Stomach (tissue), 8 donors: ENCODE measurements at regions not wholly inside any gene's neighbourhood (a gene's known extent, or its start where the extent isn't known, plus 50 kb on each side); places are given as distances from the start of the nearest gene placed in this dataset.

Experiments used
- DNase-seq, 2 donors: peaks; one replicate each; pipeline versions ENCODE4 v3.0.0 to v3.0.0-alpha.2; 2013 to 2019
- H3K27ac ChIP-seq, 5 donors: fragments of 200-600 bp in 4 of 5; sonication (generic) in 4 of 5; one replicate each; pipeline ENCODE4 v1.5.1; 2013 to 2019; ENCODE audit warnings: mild to moderate bottlenecking in 1 of 5, moderate library complexity in 1 of 5
- H3K27me3 ChIP-seq, 3 donors: fragments of 200-600 bp; sonication (generic); one replicate each; pipeline ENCODE4 v1.5.1; 2017 to 2019; ENCODE audit warnings: mixed run types in 1 of 3
- H3K36me3 ChIP-seq, 4 donors: fragments of 200-600 bp; sonication (generic); 1 replicate in 3 of 4; 2 replicates in 1 of 4; pipeline ENCODE4 v1.5.1; 2016 to 2019
- H3K4me1 ChIP-seq, 4 donors: fragments of 200-600 bp; sonication (generic); one replicate each; pipeline ENCODE4 v1.5.1; 2016 to 2019
- H3K4me3 ChIP-seq, 4 donors: fragments of 200-600 bp; sonication (generic) in 3 of 4; one replicate each; pipeline ENCODE4 v1.5.1; 2016 to 2019; ENCODE audit warnings: mild to moderate bottlenecking in 1 of 4
- H3K9me3 ChIP-seq, 4 donors: fragments of 200-600 bp; sonication (generic); one replicate each; pipeline ENCODE4 v1.5.1; 2016 to 2019
- CTCF ChIP-seq, 7 experiments: fragments of 450-650 bp in 4 of 7; fragments of 200-600 bp in 3 of 7; sonication (generic) in 3 of 7; IDR thresholded peaks; one replicate each; pipeline ENCODE4 v1.5.1; 2016 to 2019; ENCODE audit warnings: antibody characterized with exemption in 7 of 7, control low read depth in 2 of 7, mild to moderate bottlenecking in 1 of 7
- EP300 ChIP-seq: sonication (generic); formaldehyde crosslinking; IDR thresholded peaks from one replicate; pipeline ENCODE4 v1.6.1; 2017; ENCODE audit warnings: antibody characterized with exemption
- POLR2A ChIP-seq, 4 donors: fragments of 450-650 bp; IDR thresholded peaks; one replicate each; pipeline ENCODE4 v1.6.1; 2016; ENCODE audit warnings: antibody characterized with exemption in 4 of 4, control low read depth in 2 of 4, mild to moderate bottlenecking in 1 of 4, moderate library complexity in 1 of 4
- POLR2AphosphoS5 ChIP-seq, 3 donors: sonication (generic); formaldehyde crosslinking; IDR thresholded peaks; one replicate each; pipeline ENCODE4 v1.6.1; 2016; ENCODE audit warnings: antibody characterized with exemption in 3 of 3
- WGBS, 5 donors: extraction: QIAGEN DNeasy Blood & Tissue Kit in 3 of 5; methylation state at CpG; one replicate each; pipeline versions ENCODE4 v1.1.5 to v1.1.7; 2013 to 2018; 5-methylcytosine and 5-hydroxymethylcytosine counted together
- intact Hi-C: fragments of 100-400 bp; cut with DNase I; formaldehyde crosslinking; loops from one replicate; pipeline ENCODE4 v1.15.1; 2023; ENCODE audit warnings: low total_unique reads
- donor health status: healthy with polysubstance abuse.
- donor health status: Bipolar disorder and iron deficiency.
- donor health status: healthy.

DNA sequence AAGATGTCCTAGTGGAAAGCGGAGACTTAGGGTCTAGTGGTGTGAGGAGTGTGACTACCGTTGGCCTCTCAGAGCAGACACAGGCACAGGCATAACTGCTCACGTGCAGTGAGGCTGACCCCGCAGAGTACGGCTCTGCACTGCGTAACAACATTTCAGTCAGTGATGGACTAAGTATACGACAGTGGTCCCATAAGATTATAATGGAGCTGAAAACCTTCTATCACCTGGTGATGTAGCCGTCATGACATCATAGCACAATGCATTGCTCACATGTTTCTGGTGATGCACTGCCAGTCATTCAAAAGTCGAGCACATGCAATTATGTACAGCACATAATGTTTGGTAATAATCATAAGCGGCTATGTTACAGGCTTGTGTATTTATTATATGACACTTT is 179.6 kb downstream of the VAPA start:
- Histone ChIP-seq H3K27ac (no peak overlapping the region), H3K27me3 (no peaks in the 10 kb centered on the region), H3K9me3 (no peaks in the 10 kb centered on the region), H3K36me3 (no peaks in the 10 kb centered on the region), H3K4me3 (no peak overlapping the region), H3K4me1 (no peaks in the 10 kb centered on the region)
- TF ChIP-seq EP300, result no peak
- TF ChIP-seq POLR2AphosphoS5 (IDR thresholded peaks at IDR 0.05), result no peak
- no peak for TF ChIP-seq CTCF (IDR thresholded peaks at IDR 0.05)
- no peak for TF ChIP-seq POLR2A (IDR thresholded peaks at IDR 0.05)
- no peak for DNase-seq
- 92 to 96% (median 95%) methylated on average over 10 of the region's 10 CpGs for WGBS, 5 donors
- intact Hi-C loops, result no loop called here

GRCh38 chr18:10094154-10094553 is 180.3 kb downstream of the VAPA start:
- Histone ChIP-seq H3K27me3 (no peaks in the 10 kb centered on the region), H3K4me3 (no peak overlapping the region), H3K36me3 (no peaks in the 10 kb centered on the region), H3K9me3 (no peaks in the 10 kb centered on the region), H3K27ac (no peak overlapping the region), H3K4me1 (no peaks in the 10 kb centered on the region)
- DNase-seq, result no peak
- intact Hi-C loops, result no loop called here
- TF ChIP-seq POLR2AphosphoS5 (IDR thresholded peaks at IDR 0.05) (no peak), POLR2A (IDR thresholded peaks at IDR 0.05) (no peak), EP300 (no peak), CTCF (IDR thresholded peaks at IDR 0.05) (no peak)
- 42 to 56% (median 48%) methylated on average over 1 of the region's 1 CpG for WGBS, 5 donors

GRCh38 chr18:10094655-10095054 is 180.8 kb downstream of the VAPA start:
- 58 to 72% (median 71%) methylated on average over 1 of the region's 1 CpG for WGBS, 5 donors
- TF ChIP-seq POLR2A (IDR thresholded peaks at IDR 0.05) (no peak), CTCF (IDR thresholded peaks at IDR 0.05) (no peak), POLR2AphosphoS5 (IDR thresholded peaks at IDR 0.05) (no peak), EP300 (no peak)
- H3K9me3 ChIP-seq, result no peaks in the 10 kb centered on the region
- intact Hi-C loops, result no loop called here
- H3K4me1 ChIP-seq, result no peaks in the 10 kb centered on the region
- H3K36me3 ChIP-seq, result no peaks in the 10 kb centered on the region
- no peak overlapping the region for H3K4me3 ChIP-seq
- DNase-seq, result no peak
- H3K27me3 ChIP-seq, result no peaks in the 10 kb centered on the region
- H3K27ac ChIP-seq, result no peak overlapping the region

- no peaks in the 10 kb centered on the region for H3K4me1 ChIP-seq
- DNase-seq, result no peak
- intact Hi-C loops, result no loop called here
- WGBS, 5 donors, result 83 to 96% (median 93%) methylated on average over 3 of the region's 3 CpGs
- H3K4me3 ChIP-seq, result no peak overlapping the region
- H3K36me3 ChIP-seq, result no peaks in the 10 kb centered on the region
- no peak for TF ChIP-seq POLR2A (IDR thresholded peaks at IDR 0.05)
- TF ChIP-seq POLR2AphosphoS5 (IDR thresholded peaks at IDR 0.05), result no peak
- no peak for TF ChIP-seq CTCF (IDR thresholded peaks at IDR 0.05)
- TF ChIP-seq EP300, result no peak
- H3K9me3 ChIP-seq, result no peaks in the 10 kb centered on the region
- no peaks in the 10 kb centered on the region for H3K27me3 ChIP-seq
- H3K27ac ChIP-seq, result no peak overlapping the region
Observed at GRCh38 chr18:10095356-10095755, 181.5 kb downstream of the VAPA start.
